Left cardiac atrium (tissue), 4 donors: ENCODE measurements at regions not wholly inside any gene's neighbourhood (a gene's known extent, or its start where the extent isn't known, plus 50 kb on each side); places are given as distances from the start of the nearest gene placed in this dataset.
"Not testable (repeated sequence)": the region's sequence is repeated elsewhere in the genome, so short reads cannot be mapped to it uniquely, and the experiment has no call there.

Experiments
- ATAC-seq, 2 donors: fragments of 200-7000 bp; cut with Tn5 transposase; one replicate each; pipeline ENCODE4 v1.9.1; 2020; ENCODE audit warnings: mild to moderate bottlenecking in 2 of 2, moderate library complexity in 2 of 2
- DNase-seq: peaks from one replicate; pipeline ENCODE4 v3.0.0-alpha.2; 2020
- intact Hi-C, 2 donors: fragments of 100-400 bp; cut with DNase I; formaldehyde crosslinking; loops; one replicate each; pipeline versions ENCODE4 v1.14.1 to v1.15.1; 2022 to 2023
- donor health status: DM: no; HTN: yes; CAD: no.
- donor health status: DM: no; HTN: yes; CAD: no; lungs with severe emphysema.
- donor health status: DM: yes; HTN: yes; CAD: no.
- donor health status: Dilated cardiomyopathy.

GRCh38 chr1:190935925-190936324 lies 458.3 kb upstream of the BRINP3 start:
- intact Hi-C loops = no loop called here
- no peak for ATAC-seq
- DNase-seq = no peak

DNA sequence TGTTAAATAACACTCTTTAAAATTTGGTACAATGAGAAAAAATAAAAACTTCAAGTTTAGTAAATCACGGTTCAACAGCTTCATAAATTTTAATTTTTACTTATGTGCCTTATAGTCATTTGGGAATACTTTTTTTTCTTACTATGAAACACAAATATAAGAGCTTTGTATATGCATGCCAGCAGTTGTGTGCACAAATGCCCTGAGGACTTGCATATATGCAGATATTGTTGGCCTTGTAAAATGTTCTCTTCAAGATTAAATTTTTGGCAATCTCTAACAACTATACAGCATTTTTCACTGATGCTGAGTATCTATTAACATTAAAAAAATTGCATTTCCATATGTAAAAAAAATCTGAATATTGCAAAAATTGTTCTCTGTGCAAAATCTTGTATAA lies 458.7 kb upstream of the BRINP3 start:
- no peak for ATAC-seq
- intact Hi-C loops = no loop called here
- DNase-seq = no peak

DNA sequence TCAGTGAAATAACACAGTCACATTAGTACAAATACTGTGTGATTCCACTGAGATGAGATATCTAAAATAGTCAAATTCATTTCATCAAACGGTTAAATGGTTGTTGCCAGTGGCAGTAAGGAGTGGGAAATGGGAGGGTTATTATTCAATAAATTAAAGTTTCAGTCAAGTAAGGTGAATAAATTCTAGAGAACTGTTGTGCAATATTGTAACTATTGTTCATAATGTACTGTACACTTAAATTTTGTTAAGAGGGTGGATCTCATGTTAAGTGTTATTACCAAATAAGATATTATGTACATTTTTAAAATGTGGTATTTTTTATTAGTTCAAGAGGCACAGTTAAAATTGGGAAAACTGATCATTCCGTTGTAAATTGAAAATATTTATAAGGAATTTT lies 463.3 kb upstream of the BRINP3 start:
- intact Hi-C loops = no loop called here

DNA sequence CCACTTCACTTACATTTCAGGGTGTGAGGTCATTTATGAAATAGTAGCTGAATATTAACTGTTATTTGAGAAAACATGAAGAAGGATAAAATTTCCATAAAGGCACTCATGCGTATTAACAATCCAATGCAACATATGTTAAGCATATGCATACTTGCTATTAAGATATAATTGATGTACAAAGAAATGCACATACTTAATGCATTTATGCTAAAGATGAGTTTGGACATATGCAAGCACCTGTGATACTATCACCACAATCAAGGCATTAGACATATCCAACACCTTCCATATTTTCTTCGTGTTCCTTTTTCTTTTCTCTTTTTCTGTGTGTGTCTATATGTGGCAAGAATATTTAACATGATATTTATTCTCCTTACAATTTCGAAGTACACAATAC lies 464.8 kb upstream of the BRINP3 start:
- DNase-seq (no peak), ATAC-seq (no peak)
- intact Hi-C loops = no loop called here

More for the DNA sequence above, 463.3 kb upstream of the BRINP3 start:
- DNase-seq (no peak), ATAC-seq (no peak)

DNA sequence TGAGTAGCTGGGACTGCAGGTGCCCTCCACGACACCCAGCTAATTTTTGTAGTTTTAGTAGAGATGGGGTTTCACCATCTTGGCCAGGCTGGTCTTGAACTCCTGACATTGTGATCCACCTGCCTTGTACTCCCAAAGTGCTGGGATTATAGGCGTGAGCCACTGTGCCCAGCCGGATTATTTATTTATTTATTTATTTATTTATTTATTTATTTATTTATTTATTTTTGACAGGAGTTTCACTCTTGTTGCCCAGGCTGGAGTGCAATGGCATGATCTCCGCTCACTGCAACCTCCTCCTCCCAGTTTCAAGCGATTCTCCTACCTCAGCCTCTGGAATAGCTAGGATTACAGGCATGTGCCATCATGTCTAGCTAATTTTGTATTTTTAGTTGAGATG lies 466.1 kb upstream of the BRINP3 start:
- DNase-seq, intact Hi-C loops, ATAC-seq: not testable (repeated sequence)

- DNase-seq = no peak
- no peak for ATAC-seq
- intact Hi-C loops = no loop called here
Observed at GRCh38 chr1:190949939-190950338, 472.3 kb upstream of the BRINP3 start.

- intact Hi-C loops = no loop called here
- no peak for ATAC-seq
- DNase-seq = no peak
Observed at GRCh38 chr1:190957565-190957964, 479.9 kb upstream of the BRINP3 start.

- DNase-seq (no peak), ATAC-seq (no peak)
- intact Hi-C loops = no loop called here
Observed at GRCh38 chr1:190963321-190963720, 485.7 kb upstream of the BRINP3 start.

DNA sequence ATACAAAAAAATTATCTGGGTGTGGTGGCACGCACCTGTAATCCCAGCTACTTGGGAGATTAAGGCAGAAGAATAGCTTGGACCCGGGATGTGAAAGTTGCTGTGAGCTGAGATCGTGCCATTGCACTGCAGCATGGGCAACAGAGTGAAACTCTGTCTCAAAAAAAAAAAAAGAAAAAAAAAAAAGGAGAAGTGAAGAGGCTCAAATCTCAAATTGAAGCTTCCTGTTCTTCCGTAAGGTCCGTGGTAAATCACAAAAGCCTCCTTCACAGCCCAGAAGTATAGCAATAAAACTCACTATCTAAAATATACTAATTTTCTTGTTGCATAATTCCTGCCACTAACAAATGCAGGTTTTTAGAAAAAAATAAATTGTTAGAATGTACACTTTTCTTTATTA lies 498.2 kb upstream of the BRINP3 start:
- intact Hi-C loops = no loop called here
- no peak for DNase-seq
- no peak for ATAC-seq

DNA sequence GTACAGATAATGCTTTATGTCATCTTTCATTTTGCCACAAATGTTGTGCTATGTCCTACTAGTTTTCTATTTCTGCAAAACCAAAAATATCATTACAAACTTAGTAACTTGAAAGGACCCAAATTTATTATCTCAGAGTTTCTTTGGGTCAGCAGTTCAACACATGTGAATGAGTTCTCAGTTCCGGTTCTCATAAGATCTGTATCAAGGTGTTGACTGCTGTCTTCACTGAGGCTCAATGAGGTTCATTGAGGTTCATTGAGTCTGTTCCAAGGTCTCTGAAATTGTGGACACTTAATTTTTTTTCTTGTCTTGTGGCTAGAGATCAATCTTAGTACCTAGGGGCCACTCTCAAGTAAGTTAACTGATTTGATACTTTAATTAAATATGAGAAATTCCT lies 525.1 kb upstream of the BRINP3 start:
- intact Hi-C loops = no loop called here
- ATAC-seq (no peak), DNase-seq (no peak)

DNA sequence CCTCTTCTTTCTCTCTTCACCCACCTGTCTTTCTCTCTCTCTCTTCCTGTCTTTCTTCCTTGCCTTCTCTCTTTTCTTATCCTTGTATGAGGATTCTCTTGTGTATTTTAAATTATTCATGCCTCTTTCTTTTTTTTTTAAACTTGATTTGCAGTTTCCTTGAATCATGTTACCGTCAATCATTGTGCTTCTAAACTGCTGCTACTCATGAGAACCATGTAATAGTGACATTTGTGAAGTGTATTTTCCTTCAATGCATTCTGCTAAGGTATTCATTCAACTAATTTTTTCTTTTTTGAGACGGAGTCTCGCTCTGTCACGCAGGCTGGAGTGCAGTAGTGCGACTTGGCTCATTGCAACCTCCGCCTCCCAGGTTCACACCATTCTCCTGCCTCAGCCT lies 539.1 kb upstream of the BRINP3 start:
- intact Hi-C loops = no loop called here
- ATAC-seq = no peak
- no peak for DNase-seq

DNA sequence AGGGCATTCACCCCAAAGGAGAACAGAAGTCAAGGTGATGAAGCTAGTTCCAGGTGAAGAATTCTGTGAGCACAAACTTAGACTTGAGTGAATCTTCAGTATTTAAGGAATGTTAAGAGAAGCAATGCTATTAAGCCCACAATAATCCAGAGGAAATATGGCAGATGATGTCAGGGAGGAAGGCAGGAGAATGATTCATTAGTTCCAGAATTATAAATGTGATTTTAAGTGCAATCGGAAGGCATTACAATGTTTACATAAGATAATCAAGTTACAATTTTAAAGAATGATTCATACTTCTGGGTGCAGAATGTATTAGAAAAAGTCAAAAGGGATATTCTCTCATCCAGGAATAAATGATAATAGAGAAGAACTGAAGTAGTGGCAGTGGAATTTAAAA lies 545.2 kb upstream of the BRINP3 start:
- DNase-seq (no peak), ATAC-seq (no peak)
- intact Hi-C loops = no loop called here

- ATAC-seq = no peak
- peak; percentile 11 for DNase-seq
Observed at GRCh38 chr1:191025896-191026642, 548.4 kb upstream of the BRINP3 start.

GRCh38 chr1:191026828-191027227 lies 549.2 kb upstream of the BRINP3 start:
- DNase-seq (no peak), ATAC-seq (no peak)
- intact Hi-C loops = no loop called here

More at GRCh38 chr1:191025896-191026642, 548.4 kb upstream of the BRINP3 start:
- intact Hi-C loops = no loop called here

DNA sequence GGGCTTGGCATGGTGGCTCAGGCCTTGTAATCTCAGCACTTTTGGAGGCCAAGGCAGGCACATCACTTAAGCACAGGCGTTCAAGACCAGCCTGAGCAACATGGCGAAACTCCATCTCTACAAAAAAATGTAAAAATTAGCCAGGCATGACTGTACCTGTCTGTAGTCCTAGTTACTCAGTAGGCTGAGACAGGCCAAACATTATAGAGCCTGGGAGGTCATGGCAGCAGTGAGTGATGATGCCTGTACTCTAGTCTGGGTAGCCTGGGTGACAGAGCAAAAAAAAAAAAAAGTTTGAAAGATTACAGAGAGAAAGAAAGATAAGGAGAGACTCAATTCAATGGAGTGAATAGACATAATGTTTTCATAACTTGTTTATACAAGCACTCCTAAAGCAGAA lies 556.5 kb upstream of the BRINP3 start:
- DNase-seq (no peak), ATAC-seq (no peak)
- intact Hi-C loops = no loop called here

- ATAC-seq (no peak), DNase-seq (no peak)
- intact Hi-C loops = no loop called here
Observed at GRCh38 chr1:191043066-191043465, 565.4 kb upstream of the BRINP3 start.

GRCh38 chr1:191049781-191050180 lies 572.1 kb upstream of the BRINP3 start:
- intact Hi-C loops = no loop called here
- DNase-seq (no peak), ATAC-seq (no peak)

- DNase-seq (no peak), ATAC-seq (no peak)
- intact Hi-C loops = no loop called here
Observed at GRCh38 chr1:191052888-191053287, 575.2 kb upstream of the BRINP3 start.

- ATAC-seq (no peak), DNase-seq (no peak)
- intact Hi-C loops = no loop called here
Observed at GRCh38 chr1:191065346-191065745, 587.7 kb upstream of the BRINP3 start.

DNA sequence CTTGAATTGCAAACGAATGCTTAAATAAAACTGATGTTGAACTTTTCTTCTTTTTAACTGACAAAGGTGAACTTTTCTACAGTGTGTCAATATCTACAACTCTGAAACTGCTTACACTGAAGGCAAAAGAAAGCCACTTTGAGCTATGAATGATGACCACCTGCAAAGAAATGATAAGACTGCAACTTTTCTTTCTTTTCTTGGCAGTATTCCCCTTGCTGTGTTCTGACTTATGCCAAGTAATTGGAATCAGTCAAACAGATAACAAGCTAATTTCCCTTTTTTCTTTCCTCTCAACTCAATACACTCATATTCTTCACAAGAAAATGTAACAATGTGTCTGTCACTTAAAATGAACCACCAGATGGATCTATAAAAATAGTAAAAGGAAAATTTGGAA lies 588.1 kb upstream of the BRINP3 start:
- DNase-seq (no peak), ATAC-seq (no peak)
- intact Hi-C loops = no loop called here

DNA sequence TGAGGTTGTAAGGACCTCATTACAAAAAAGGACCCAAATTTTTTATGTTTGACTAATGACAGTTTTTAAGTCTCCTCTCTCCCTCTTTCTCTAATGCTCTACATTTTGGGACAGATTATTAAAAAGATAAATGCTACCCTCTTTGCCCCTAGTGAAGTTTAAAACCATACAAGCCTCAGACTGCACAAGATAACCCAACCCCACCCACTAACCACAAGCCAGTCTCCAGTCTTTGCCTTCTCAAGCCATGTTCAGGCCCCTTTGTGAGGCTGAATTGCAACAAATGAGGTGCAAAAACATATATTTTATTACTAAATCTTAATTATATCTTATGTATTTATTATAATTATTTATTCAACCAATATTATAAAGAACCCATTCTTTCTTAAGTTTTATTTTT lies 597.2 kb upstream of the BRINP3 start:
- intact Hi-C loops = no loop called here
- ATAC-seq (no peak), DNase-seq (no peak)

DNA sequence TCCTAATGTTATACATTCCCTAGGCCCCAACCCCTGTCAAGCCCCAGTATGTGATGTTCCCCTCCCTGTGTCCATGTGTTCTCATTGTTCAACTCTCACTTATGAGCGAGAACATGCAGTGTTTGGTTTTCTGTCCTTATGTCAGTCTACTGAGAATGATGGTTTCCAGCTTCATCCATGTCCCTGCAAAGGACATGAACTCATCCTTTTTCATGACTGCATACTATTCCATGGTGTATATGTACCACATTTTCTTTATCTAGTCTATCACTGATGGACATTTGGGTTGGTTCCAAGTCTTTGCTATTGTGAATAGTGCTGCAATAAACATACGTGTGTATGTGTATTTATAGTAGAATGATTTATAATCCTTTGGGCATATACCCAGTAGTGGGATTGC lies 605.4 kb upstream of the BRINP3 start:
- intact Hi-C loops, DNase-seq, ATAC-seq: not testable (repeated sequence)
